ENCODE measurements at regions not wholly inside any gene's neighbourhood (a gene's known extent, or its start where the extent isn't known, plus 50 kb on each side); places are given as distances from the start of the nearest gene placed in this dataset.

- in situ Hi-C loops (cut with MboI; ENCODE audit: low pct_unique_long_range_greater_than_20kb, low sequenced_read_pairs, unreplicated experiment): no loop called here
- no peak for DNase-seq (ENCODE audit: low spot score)
- no peak for TF ChIP-seq CTCF (IDR thresholded peaks at IDR 0.05; ENCODE audit: extremely low read depth, insufficient read depth, missing control alignments)
Observed at GRCh38 chr1:79849388-79849787, 842.9 kb upstream of the ADGRL4 start.

GRCh38 chr1:79848316-79848715 is 841.8 kb upstream of the ADGRL4 start:
- TF ChIP-seq CTCF (IDR thresholded peaks at IDR 0.05; ENCODE audit: extremely low read depth, insufficient read depth, missing control alignments): no peak
- in situ Hi-C loops (cut with MboI; ENCODE audit: low pct_unique_long_range_greater_than_20kb, low sequenced_read_pairs, unreplicated experiment): no loop called here
- no peak for DNase-seq (ENCODE audit: low spot score)

GRCh38 chr1:79847700-79848099 is 841.2 kb upstream of the ADGRL4 start:
- TF ChIP-seq CTCF (IDR thresholded peaks at IDR 0.05; ENCODE audit: extremely low read depth, insufficient read depth, missing control alignments): no peak
- in situ Hi-C loops (cut with MboI; ENCODE audit: low pct_unique_long_range_greater_than_20kb, low sequenced_read_pairs, unreplicated experiment): no loop called here
- no peak for DNase-seq (ENCODE audit: low spot score)

GRCh38 chr1:79845936-79846335 is 839.4 kb upstream of the ADGRL4 start:
- in situ Hi-C loops (cut with MboI; ENCODE audit: low pct_unique_long_range_greater_than_20kb, low sequenced_read_pairs, unreplicated experiment): no loop called here
- DNase-seq (ENCODE audit: low spot score): no peak
- no peak for TF ChIP-seq CTCF (IDR thresholded peaks at IDR 0.05; ENCODE audit: extremely low read depth, insufficient read depth, missing control alignments)

GRCh38 chr1:79842811-79843210 is 836.3 kb upstream of the ADGRL4 start:
- in situ Hi-C loops (cut with MboI; ENCODE audit: low pct_unique_long_range_greater_than_20kb, low sequenced_read_pairs, unreplicated experiment): no loop called here
- no peak for TF ChIP-seq CTCF (IDR thresholded peaks at IDR 0.05; ENCODE audit: extremely low read depth, insufficient read depth, missing control alignments)
- no peak for DNase-seq (ENCODE audit: low spot score)

GRCh38 chr1:79839882-79840281 is 833.4 kb upstream of the ADGRL4 start:
- DNase-seq (ENCODE audit: low spot score): no peak
- in situ Hi-C loops (cut with MboI; ENCODE audit: low pct_unique_long_range_greater_than_20kb, low sequenced_read_pairs, unreplicated experiment): no loop called here
- no peak for TF ChIP-seq CTCF (IDR thresholded peaks at IDR 0.05; ENCODE audit: extremely low read depth, insufficient read depth, missing control alignments)

GRCh38 chr1:79827446-79827845 is 820.9 kb upstream of the ADGRL4 start:
- in situ Hi-C loops (cut with MboI; ENCODE audit: low pct_unique_long_range_greater_than_20kb, low sequenced_read_pairs, unreplicated experiment): no loop called here
- TF ChIP-seq CTCF (IDR thresholded peaks at IDR 0.05; ENCODE audit: extremely low read depth, insufficient read depth, missing control alignments): no peak
- DNase-seq (ENCODE audit: low spot score): no peak

All from GM13977 (cell line).